GM21576 (cell line): ENCODE measurements at regions not wholly inside any gene's neighbourhood (a gene's known extent, or its start where the extent isn't known, plus 50 kb on each side); places are given as distances from the start of the nearest gene placed in this dataset.
A peak's percentile ranks its signal among the peaks of the same experiment; 100 is the strongest.
"Not testable (repeated sequence)": the region's sequence is repeated elsewhere in the genome, so short reads cannot be mapped to it uniquely, and the experiment has no call there.

Experiments
- ATAC-seq: cut with Tn5 transposase; IDR thresholded peaks from one replicate; pipeline ENCODE4 v1.9.1; 2021; ENCODE audit warnings: mild to moderate bottlenecking, moderate library complexity; ENCODE audit not compliant: unreplicated experiment

DNA sequence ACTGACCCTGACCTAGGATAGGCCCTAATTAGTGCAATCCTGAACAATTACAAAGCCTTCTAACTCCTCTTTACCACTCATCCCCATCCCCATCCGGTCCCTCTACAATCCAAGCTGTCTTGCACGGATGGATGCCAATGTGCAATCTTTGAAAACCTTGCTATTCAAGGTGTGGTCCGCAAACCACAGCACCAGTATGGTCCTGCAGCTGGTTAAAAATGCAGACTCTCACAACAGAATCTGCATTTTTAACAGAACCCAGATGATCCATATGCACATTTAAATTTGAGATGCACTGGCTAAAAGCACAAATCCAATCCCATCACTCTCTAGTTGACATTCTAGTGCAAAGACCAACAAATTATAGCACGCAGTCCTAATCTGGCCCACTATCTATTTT is 230.6 kb upstream of the KRR1 start:
- ATAC-seq, result no peak

DNA sequence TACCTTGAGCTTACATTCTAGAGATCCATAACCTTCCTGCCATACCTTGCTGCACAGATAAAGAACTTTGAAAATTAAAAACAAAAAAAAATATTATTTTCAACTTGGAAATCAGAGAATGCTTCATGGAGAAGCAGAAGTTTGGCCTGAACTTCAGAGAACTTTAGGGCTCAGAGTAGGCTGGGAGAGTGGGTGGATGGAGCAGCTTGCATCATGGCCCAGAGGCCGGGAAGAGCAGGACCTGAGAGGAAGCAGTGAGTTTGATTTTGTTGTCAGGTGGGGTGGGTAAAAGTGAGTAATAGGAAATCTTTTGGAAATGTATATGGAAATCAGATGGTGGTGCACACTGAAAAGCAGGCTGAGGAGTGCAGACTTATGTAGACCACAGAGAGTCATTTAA is 228.5 kb upstream of the KRR1 start:
- no peak for ATAC-seq

DNA sequence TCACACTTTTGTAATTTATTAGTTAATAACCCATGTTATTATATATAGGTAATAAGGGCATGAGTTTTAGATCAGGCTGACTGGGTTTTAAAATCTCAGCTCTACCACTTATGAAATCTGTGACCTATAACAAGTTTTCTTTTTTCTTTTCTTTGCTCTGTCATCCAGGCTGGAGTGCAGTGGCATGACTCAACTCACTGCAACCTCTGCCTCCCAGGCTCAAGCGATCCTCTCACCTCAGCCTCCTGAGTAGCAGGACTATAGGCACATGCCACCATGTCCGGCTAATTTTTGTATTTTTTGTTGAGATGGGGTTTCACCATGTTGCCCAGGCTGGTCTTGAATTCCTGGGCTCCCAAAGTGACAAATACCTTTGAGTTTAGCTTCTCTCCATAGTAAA is 227.7 kb upstream of the KRR1 start:
- ATAC-seq, result not testable (repeated sequence)

DNA sequence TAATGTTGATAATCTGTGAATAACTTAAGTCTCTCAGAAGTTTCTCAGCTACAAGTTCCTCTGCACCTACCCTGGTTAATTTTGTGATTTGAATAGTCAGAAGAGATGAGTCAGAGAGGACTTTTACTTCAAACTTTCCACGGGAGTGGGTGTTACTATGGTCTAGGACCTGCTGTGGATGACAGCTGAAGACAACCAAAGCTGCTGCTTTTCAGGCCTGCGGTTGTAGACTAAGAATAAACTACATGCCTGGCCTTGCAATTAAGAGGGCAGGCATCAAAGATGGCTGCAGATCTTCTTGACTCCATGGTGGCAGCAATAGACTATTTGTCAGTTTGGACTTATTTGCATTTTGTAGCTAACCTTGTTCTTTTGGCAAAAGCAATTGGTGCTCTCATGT is 227.1 kb upstream of the KRR1 start:
- ATAC-seq, result peak; percentile 84

DNA sequence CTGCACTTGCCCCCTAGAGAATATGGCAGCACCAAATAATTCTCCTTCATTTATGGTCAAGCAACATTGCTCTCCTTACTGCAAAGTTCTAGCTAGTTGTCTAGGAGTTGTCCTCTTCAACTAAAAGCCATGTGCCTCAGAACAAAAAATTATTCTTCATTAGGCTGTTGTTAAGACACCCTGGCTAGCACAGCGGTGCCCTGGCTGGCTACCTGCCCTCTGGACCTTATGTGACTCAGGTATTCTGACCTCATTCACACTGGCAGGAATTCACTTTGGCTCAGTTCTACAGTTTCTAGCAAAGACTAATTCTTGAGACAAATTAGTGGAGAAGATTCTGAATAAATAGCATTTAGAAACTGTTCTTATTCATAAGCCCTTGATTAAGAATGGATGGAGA is 224.4 kb upstream of the KRR1 start:
- no peak for ATAC-seq

DNA sequence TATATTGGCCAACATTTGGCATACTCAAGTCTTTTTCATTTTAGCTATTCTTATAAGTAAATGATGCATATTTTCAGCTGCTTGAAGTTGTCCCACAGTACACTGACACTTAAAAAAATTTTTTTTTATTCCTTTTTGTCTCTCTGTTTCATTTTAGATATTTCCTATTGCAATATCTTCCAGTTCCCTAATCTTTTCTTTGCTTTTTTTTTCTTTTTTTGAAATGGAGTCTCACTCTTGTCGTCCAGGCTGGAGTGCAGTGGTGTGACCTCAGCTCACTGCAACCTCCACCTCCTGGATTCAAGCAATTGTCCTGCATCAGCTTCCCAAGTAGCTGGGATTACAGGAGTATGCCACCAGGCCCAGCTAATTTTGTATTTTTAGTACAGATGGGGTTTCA is 217.4 kb upstream of the KRR1 start:
- ATAC-seq, result no peak

DNA sequence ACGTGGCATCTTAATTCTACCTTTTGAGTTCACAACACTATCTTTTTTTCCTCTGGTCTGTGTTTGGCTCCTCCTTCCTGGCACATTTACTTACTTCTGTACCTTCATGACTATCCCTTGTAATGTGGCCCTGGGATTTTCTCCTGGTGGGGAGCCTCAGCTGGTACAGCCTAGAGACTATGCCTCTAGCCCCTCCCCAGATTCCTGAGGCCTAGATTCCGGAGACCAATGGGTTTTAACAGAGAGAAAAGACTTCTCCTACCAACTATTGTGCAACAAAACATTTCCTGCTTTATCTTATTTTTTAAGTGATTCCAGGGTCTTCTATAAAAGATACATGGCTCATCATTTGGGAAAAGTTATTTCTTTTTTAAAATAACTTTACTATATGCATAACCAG is 216.2 kb upstream of the KRR1 start:
- no peak for ATAC-seq

DNA sequence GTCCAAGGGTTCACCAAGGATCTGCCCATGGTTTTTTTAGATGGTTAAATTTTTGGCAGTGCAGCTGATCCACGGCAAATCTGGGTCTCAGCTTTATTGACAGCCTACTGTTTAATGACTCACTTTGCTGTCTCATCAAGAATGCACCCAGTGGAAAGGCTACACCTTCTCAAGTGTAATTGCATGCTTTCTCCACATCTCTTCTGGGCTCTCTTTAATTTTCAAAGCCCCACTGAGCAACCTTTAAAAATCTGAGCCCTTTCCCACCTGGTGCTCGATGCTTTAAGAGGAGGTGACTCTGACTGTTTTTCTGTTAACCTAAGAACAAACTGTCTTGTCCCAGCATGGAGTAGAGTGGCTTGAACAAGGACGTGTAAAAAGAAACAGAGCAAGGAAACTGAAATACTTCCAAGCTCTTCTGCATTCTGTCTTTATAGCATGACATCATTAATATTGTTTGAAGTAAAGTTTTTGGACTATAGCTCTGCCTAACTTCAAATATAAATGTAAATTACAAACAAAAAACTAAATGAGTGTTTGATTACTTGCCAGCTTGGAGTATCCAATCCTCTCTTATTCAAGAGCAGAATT is 214.2 kb upstream of the KRR1 start:
- ATAC-seq, result no peak

DNA sequence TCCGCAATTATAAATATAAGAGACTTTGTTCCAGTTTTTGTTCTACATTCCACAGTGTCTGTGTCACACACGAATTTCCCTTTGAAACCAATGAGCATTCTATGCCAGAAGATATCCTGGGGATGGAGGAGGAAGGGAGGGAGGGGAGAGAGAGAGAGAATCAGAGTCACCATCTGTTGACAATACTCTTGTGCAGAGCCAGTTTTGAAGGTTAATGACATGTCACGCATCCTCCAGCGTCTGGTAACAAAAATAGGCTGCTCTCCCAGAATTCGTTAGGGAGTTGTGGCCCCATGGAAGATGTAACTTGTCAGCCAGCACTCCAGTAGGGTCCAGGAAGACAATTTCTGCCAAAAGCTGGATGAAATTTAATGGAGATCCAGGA is 213.5 kb upstream of the KRR1 start:
- no peak for ATAC-seq

DNA sequence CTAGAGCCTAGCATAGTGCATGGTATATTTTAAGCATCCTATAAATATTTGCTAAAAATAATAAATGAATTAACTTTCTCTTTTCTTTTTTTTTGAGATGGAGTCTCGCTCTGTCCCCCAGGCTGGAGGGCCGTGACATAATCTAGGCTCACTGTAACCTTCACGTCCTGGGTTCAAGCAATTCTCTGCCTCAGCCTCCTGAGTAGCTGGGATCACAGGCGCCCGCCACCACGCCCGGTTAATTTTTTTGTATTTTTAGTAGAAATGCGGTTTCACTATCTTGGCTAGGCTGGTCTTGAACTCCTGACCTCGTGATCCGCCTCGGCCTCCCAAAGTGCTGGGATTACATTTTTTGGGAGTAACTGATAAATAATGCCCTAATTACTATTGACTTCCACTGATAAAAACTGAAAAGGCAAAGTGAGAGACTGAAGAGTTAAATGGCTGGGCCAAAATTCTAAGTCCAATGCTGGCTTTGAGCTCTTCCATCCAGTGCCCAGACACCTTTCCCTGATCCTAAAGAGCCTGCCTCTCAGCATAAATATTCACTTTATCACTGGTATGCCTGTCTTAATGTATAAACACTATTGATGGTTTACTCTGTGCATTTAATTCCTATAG is 213.0 kb upstream of the KRR1 start:
- ATAC-seq, result no peak

DNA sequence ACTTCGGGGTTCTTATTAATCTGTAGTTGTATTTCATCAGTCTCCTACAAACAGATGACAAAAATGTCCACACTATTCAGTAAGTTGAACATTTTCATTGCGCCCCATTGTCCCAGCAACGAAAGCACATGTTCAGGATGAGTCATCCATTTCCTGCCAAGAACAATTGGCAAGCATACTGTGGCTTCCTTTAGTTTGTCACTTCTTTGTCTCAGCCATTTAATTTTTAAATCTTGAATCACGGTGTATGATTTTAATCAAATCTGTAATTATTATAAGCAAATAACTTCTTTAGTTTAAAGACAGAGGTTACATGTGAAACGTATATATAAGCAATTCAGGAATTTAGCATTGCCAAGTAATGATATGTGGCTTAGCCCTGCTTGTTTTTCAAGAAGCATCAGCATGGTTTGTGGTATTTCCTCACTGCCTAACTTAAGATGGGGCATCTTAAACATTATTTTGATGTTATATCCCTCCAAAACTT is 211.3 kb upstream of the KRR1 start:
- ATAC-seq, result peak; percentile 93

DNA sequence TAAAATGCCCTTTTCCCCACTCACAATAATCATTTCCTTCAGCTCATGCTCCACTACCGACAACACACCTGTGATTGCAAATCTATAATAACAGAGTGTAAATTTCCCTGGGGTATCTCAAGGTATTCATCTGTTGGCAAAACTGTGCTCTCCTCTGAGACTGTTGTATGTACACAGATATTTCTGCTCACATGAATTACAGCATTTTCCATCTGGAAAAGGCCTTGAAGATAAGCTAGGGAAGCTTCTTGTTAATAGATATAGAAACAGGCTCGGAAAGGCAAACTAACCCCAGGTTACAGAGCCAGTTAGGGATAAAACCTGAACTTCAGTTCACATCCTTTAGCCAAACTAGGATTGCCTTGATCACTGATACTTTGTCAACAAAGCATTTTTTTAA is 210.4 kb upstream of the KRR1 start:
- no peak for ATAC-seq

DNA sequence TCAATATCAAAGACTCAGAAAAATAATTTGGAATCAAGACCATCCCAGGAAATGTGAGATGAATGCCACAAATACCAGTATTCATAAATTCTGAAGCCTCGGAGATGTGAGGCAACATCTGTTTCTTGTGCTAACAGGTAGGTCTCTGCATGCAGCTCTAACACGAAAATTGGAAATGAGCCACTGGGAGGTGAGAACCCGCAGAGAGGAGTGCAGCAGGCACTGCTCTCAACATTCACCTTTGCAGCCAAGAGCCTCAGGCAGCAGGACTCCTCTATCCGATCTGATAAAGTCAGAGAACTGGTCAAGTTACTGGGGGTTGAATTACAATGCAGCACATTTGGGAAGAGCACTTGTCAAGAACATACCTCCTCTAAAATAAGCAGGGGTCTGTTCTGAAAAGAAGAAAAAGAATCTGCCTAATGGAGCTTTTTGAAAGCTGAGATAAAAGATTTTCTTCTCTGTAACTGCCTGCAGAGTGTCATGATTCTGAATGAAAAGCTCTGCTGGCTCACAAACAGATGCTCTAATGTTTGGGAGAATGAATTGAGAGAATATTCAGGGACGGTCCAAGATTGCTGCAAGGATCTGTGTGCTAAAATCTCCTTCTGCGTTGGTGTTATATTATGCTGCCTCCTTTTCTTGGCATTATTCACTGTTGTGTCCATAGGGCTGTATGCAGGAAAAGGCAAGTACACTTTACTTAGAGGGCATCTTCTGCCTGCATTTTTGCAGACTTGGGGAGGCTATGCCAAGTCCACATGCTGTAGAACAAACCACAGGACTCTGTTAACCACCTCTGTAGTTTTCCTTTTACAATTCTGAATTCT is 209.6 kb upstream of the KRR1 start:
- no peak for ATAC-seq

DNA sequence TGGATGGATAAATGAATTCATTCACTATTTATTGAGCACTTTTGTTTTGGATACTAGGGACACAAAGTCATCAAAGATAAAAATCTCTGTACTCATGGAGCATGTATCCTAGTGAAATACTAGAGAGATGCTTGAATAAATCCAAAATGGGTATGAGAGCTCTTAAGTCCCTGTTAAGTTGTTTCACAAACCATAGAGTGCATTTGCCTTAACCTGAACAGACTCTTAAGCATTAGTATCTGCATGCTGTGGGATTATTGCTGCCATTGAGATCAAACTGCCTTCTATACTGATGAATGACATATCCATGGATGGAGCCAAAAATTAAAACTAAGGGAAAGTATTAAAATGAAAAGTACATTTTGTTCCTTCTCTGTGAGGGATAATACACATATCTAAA is 206.5 kb upstream of the KRR1 start:
- no peak for ATAC-seq

DNA sequence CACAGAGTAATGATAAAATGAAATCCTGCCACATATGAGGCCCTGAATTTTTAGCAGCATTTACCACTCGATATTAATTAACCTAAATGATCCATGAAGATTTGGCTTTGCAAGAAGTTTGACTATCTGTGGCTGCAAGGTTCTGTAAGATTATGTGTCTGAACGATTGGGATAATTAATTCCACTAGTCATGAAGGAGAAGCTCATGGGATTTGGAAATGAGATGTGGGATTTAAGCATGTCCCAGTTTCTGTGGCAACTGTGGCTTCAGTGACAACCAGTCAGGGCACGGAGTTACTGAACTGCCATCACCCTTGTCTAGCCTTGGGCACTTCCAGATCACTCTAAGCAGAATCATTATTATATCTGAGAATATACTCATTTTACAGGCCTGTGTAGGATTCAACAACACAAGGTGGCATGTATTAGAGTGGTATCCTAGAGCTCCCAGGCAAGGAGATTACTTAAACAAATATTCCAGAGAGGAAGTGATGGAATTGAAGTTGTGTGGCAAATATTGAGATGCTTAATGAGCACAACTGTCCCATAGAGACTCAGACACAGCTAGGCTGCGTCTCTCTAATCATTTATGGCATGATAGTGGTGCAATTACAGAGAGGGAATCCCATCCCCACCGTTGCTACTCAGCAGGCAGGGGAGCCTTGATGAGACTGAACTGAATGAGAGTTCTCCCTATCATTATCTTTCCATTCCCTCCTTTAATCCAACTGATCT is 205.0 kb upstream of the KRR1 start:
- no peak for ATAC-seq

DNA sequence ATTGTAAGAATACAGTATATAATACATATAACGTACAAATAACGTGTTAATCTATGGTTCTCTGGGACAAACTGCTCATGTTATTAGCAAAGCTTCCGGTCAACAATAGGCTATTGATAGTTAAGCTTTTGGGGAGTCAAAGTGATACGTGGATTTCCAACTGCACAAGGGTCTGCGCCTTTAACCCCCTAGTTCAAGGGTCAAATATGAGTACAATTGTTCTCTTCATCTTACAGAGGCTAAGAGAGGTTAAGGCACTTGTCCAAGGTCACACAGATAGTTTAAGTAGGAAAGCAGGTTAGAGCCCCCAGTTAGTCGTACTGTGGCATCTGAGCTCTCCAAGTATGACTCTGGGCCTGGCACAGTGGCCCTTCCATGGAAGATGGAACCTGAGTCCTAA is 204.3 kb upstream of the KRR1 start:
- ATAC-seq, result no peak

DNA sequence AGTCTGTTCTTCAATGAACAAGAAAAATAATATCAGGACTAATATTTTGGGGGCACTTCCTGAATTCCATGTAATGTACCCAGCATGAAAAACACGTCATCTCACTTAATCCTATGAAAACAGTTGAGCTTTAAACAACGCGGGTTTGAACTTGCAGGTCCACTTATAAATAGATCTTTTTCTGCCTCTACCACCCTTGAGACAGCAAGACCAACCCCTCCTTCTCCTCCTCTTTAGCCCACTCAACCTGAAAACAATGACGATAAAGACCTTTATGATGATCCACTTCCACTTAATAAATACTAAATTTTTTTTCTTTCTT is 203.9 kb upstream of the KRR1 start:
- ATAC-seq, result no peak

DNA sequence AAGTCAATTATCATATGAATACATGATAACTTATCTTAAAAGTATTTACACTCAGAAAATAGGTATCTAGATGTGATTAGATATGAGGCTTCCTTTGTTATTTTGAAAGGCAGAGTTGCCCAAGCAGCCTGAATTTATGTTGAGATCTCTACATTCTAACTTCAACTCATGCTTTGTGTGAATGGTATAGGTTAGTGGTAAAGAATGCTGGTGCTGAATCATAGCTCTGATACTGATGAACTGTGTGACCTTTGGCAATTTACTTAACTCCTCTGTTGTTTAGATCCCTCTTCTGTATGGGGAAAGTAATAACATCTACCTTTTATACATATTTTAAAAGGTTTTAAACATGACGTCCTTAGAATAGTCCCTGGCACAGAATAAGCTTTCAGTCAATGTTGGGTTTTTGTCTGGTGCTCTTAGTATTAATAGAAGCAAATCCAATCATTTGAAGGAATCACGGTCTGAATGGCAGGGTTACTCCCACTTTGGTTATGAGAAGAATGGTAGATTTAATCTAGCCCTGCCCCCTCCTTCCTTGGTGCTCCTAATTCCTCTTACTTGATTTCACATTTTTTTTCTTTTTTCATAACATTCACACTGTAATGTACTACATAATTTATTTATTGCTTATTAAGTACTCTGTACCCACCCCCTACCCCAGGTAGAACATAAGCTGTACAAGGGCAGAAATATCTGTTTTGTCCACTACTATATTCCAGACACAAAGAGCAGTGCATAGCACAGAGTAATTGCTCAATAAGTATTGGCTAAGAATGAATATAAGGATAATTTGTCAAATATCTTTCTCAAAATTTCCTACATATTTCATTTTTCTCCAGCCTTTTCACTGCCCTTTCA is 203.3 kb upstream of the KRR1 start:
- no peak for ATAC-seq

DNA sequence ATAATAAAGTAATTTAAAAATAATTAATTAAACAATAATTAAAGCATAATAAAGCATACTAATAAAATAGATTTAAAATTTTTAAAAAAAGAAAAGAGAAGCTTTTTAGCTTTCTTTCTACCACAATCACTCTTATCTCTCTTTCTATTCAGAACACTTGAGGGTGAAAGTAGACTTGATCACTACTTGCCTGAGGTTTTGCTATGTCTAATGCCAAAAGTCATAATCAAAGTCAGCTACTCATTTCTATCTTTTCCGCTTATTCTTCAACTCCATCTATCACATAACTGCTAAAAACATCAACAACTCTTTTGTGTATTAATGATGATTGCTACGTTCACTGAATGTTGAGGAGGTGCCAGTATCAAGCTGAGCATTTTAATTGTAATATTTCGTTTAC is 202.0 kb upstream of the KRR1 start:
- no peak for ATAC-seq

DNA sequence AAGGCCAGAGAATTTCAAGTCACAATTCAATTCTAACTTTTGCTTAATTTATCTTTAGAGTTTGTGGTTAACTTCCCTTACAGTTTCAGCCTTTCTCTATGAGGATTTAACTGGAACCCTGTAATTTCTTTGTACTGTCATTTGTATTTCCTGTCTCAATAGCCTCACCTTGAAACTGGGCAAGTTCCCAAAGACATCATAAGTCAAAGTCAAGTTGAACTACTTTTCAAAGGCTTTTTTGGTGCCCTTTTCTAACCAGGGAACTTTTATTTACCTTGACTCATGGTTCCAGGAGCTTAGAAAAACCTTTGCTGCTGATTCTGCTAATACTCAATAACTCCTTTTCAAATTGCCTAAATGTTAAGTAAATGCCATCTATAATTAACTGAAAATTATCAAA is 200.8 kb upstream of the KRR1 start:
- ATAC-seq, result no peak

DNA sequence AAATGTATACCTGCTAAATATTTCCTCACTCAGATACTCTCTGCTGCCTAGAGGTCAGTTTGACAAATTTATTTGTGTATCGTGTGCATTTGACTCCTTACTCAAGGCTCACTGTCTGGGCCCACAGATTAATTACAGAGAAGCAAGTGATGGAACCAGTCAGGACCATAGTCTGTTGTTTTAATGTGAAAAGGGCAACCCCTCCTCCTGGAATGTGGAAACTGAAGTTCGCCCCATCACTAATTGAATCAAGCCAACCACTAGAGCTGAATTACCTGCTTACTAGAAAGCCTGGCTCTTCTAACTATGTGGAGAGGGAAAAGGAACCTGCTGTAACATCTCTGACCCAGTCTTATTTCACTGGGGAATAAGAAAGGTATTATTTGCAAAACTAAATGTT is 199.9 kb upstream of the KRR1 start:
- no peak for ATAC-seq
